ENCODE measurements at regions not wholly inside any gene's neighbourhood (a gene's known extent, or its start where the extent isn't known, plus 50 kb on each side); places are given as distances from the start of the nearest gene placed in this dataset.

- no peak for TF ChIP-seq CTCF (IDR thresholded peaks at IDR 0.05)
- TF ChIP-seq POLR2A (IDR thresholded peaks at IDR 0.05): no peak
These were observed 221.4 kb downstream of the C11orf91 start for GRCh38 chr11:33479231-33479630.
